ENCODE measurements at regions not wholly inside any gene's neighbourhood (a gene's known extent, or its start where the extent isn't known, plus 50 kb on each side); places are given as distances from the start of the nearest gene placed in this dataset.
A peak's percentile ranks its signal among the peaks of the same experiment; 100 is the strongest.

DNA sequence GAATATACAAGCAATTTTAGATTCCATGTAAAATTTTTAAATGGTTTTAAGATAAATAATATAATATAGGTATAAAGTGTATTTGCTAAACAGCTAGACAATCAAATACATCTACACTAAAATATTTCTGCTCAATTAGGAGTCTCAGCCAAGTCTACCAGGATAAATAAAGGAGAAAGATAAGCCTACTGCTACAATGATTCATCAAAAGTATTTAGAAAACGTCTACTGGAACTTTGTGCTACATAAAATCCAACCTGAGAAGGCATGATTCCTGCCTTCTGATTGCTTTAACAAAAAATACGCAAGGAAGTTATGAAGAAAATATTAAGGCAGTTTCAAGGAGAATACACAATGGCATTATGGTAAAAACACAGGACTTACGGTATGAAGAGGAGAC is 570.6 kb downstream of the EFNA5 start:
- intact Hi-C loops (cut with DNase I) = no loop called here
- no peak for DNase-seq

GRCh38 chr5:107099506-107099905 is 571.2 kb downstream of the EFNA5 start:
- no peak for DNase-seq
- intact Hi-C loops (cut with DNase I) = no loop called here

DNA sequence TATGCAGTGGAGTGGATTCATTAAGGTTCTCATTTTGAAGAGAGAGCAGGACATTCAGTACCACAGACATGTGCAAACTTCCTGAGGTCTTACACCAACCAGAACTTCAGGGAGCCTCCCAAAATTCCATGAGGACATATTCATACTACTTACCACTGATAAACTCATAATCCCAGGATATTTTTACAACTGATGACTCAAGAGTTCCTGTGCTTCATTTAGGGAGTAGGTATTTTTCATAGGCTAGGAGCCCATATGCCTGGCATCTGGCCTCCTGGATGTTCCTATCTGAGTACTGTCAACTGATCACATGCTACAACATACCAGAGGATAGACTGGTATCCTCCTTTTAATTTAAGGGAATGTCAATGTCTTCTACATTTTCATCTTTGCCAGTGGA is 578.0 kb downstream of the EFNA5 start:
- no peak for DNase-seq
- intact Hi-C loops (cut with DNase I) = no loop called here

DNA sequence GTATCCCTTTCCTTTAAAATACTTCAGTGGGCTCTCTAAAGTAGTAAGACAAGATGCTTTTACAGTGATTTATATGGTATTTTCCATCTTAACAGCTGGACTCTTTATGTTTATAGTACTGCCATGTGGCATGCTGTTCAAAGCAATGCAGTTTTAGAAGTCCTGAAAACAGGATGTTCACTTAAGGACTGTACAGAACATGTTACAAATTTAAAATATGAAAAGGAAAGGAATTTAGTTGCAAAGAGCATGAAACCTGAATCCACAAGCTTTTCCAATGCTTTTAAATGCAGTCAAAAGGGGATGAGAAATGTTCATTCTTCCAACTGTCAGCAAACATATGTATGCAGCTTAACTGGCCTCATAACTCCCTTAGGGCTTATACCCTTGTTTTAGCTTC is 580.2 kb downstream of the EFNA5 start:
- no peak for DNase-seq
- intact Hi-C loops (cut with DNase I) = no loop called here

DNA sequence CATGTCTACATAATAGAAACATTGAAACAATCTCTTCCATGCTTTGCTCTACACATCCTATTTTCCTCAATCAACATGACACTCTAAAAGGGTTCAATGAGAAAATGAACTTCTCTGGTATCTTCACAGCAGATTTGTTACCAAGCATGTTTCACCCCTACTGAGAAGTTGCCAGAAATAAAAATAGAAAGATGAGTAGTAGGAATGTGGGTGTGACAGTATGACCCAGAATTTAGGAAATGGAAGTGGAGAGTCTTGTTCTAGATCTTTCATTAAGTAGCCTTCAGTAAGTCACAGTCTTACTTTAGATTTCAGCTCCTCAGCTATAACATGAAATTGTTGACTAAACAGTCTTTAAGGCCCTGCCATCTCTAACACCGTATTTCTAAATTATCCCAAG is 581.8 kb downstream of the EFNA5 start:
- intact Hi-C loops (cut with DNase I) = no loop called here
- DNase-seq = no peak

DNA sequence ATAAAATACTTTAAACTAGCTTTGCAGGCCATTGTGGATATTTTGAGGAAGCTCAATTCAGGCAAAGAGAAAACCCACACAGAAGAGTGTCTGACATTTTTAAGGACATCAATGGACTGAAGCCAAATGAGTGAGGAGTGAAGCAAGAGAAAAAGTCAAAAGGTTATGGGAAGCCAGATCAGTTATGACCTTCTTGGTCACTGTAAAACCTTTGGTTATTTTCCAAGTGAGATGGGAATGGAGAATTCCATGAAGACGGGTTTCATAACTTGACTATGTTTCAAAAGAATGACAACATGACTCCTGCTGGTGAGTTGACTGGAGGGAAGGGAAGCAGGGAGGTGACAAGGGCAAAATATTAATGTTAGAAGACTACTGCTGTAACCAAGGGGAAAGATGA is 585.2 kb downstream of the EFNA5 start:
- intact Hi-C loops (cut with DNase I) = no loop called here

DNA sequence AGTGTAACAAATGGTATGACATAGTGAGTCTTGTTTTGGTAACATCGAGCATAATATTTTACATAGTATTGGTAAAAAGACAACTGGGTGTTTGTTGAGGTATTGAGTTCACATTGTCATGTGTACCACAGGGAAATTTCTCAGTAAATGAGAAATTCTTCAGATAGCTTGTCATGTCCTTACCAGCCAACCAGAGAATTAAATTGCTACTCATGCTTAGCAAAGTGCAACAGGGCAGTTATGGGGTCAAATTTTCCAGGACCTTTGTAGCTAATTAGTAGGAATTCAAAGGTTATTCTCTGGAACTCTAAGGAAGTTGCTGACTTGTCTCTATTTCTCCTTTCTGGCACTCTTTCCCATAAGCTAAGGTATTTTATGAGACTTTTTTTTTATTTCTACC is 595.7 kb downstream of the EFNA5 start:
- DNase-seq = no peak
- intact Hi-C loops (cut with DNase I) = no loop called here

More for the DNA sequence above, 585.2 kb downstream of the EFNA5 start:
- no peak for DNase-seq

GRCh38 chr5:107072967-107073366 is 597.8 kb downstream of the EFNA5 start:
- intact Hi-C loops (cut with DNase I) = no loop called here
- no peak for DNase-seq

DNA sequence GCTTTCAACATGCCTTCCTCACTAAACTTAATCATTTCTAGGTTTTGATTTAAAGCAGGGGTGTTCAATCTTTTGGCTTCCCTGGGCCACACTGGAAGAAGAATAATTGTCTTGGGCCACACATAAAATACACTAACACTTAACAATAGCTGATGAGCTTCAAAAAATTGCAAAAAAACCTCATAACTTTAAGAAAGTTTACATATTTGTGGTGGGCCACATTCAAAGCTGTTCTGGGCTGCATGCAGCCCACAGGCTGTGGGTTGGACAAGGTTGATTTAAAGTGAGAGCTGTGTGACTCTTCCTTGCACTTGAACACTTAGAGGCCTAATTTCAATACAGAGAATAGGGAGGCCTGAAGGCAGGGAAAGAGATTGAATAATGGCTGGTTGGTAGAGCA is 598.3 kb downstream of the EFNA5 start:
- intact Hi-C loops (cut with DNase I) = no loop called here
- no peak for DNase-seq

GRCh38 chr5:107068782-107069181 is 602.0 kb downstream of the EFNA5 start:
- DNase-seq = no peak
- intact Hi-C loops (cut with DNase I) = loop anchor here (5.0 kb wide), 1 partner anchor 179 kb away; no protein-coding TSS in a partner anchor

- intact Hi-C loops (cut with DNase I) = loop anchor here (5.0 kb wide), 1 partner anchor 180 kb away; no protein-coding TSS in a partner anchor
- DNase-seq = peak in 9 of 10 donors; percentile 11 to 90 (median 32)
Measured at GRCh38 chr5:107067395-107067794, 603.3 kb downstream of the EFNA5 start.

GRCh38 chr5:107063511-107063910 is 607.2 kb downstream of the EFNA5 start:
- intact Hi-C loops (cut with DNase I) = no loop called here
- DNase-seq = no peak

- no peak for DNase-seq
- intact Hi-C loops (cut with DNase I) = no loop called here
Measured at GRCh38 chr5:107058803-107059202, 611.9 kb downstream of the EFNA5 start.

- DNase-seq = no peak
- intact Hi-C loops (cut with DNase I) = no loop called here
Measured at GRCh38 chr5:107058235-107058634, 612.5 kb downstream of the EFNA5 start.

DNA sequence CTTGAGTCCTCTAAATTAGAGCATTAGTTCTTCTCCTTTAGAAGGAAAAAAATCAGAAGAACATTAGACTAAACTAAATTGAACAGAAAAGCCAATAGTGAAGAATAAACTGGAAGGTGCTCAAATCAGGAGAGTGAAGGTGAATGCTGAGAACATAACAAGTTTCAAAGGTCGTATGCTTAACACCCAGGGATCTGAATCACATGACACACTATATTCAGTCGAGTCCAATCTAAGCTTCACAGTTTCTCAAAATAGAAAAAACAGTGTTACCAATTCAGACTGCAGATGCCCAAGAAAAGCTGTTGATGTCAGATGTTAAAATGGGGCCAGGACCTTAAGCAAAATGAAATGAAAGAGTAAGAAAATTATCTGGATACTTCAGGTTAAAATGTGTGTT is 614.5 kb downstream of the EFNA5 start:
- no peak for DNase-seq
- intact Hi-C loops (cut with DNase I) = no loop called here

- intact Hi-C loops (cut with DNase I) = no loop called here
- no peak for DNase-seq
Measured at GRCh38 chr5:107047048-107047447, 623.7 kb downstream of the EFNA5 start.

GRCh38 chr5:107043665-107044064 is 627.1 kb downstream of the EFNA5 start:
- intact Hi-C loops (cut with DNase I) = no loop called here
- no peak for DNase-seq

DNA sequence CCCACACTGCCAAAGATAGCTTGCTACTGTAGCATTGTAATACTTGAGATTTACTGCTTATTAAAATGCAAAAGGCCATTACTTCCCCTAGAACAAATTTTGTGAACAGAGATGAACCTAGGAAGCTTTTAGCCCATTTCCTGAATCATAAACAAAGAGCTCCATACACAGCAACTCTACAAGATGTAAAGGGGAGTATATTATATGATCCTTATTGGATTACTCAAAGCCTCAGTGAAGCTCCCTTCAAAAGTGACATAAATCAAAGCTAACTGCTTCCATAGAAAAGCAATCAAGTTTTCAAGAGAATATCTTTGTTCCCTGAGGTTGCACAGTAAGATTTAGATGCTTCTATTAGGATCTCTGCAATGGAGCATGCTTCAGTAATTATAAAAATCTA is 629.8 kb downstream of the EFNA5 start:
- DNase-seq = no peak
- intact Hi-C loops (cut with DNase I) = no loop called here

DNA sequence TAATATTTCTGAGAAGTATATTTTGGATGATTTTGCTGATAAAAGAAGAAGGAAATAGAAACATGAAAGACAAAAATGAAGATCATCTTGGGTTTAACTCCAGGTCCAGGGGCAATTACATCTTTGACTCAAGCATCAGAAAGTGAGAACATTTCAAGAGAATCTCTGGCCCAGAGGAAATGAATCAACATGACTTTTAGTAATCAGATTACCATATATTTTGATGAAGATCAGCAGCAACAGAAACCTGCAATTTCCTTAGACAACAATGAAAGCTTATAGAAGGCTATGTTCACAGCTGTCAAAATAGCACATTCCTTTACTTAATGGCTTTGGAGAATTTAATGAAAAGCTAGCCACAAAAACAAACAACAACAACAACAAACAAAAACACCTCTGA is 638.1 kb downstream of the EFNA5 start:
- intact Hi-C loops (cut with DNase I) = no loop called here
- DNase-seq = no peak

DNA sequence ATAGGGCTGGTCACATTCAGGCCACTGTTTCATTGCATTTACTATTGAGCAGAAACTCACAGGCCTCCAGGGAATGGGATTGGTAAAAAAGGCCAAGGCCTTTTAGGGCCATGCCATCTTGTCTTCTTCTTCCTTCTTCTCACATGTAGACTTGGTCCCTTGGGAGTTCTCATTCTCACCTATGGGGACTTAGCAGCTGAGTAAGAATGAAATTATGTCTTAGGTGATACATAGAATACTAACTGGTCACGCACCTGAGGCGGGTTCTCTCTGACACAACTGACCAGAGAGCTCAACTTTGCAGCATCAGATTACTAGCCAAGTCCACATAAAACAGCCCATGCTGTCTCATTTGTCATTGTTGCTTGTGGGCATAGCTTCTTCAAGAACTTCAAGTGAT is 641.8 kb downstream of the EFNA5 start:
- intact Hi-C loops (cut with DNase I) = no loop called here
- no peak for DNase-seq

DNA sequence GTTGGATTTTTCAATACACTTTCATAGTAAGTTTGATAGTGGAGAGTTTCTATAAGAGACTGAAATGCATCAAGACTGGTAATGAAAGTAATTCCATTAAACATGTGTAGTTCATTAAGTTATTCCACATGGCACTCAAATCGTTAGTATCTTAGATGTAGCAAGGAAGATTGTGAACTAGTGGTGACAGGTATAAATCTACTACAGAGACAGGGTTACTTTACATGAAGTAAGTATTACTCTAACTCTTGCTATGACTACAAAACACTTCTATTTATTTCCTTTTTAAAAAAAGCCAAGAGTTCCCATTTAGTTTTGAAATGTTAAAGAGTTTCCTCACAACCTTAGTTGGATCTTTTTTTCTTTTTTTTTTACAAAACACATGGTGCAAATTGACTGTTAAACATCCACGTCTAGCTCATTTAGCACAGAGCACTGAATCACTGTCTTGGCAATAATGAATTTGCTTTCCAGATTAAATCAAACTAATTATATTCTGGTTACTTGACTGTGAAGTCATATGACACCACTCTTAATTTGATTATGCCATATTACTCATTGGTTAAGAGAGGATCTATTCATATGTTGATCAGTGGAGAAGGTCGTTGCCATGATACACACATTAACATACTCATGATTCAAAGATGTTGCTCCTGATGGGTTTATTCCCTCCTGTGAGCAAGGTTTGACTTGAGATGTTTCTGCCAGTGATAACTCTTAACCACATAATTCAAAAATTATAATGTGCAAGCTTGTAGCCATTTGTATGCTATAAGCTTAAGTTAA is 644.8 kb downstream of the EFNA5 start:
- no peak for DNase-seq
- intact Hi-C loops (cut with DNase I) = no loop called here

GRCh38 chr5:107023732-107024131 is 647.0 kb downstream of the EFNA5 start:
- no peak for DNase-seq
- intact Hi-C loops (cut with DNase I) = no loop called here

DNA sequence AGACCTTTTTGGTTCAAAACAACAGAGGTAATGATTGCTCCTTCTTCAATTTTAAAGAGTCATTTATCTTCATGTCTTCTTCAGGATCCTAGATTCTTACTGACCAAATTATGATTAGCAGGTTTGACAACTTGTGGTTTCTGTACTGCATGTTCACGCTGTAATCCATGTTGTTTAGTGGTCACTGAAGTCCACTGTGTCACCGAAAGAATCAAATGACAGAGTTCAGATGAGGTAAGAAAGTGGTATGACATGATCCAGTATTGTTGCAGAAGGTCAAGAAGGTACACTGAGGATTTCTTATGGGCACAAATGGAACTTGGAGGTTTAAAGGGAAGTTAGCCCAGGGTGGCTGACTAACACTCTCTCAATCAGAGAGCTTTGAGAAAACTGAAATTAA is 649.2 kb downstream of the EFNA5 start:
- intact Hi-C loops (cut with DNase I) = no loop called here
- no peak for DNase-seq
